Ovary (tissue), 3 donors: ENCODE measurements at regions not wholly inside any gene's neighbourhood (a gene's known extent, or its start where the extent isn't known, plus 50 kb on each side); places are given as distances from the start of the nearest gene placed in this dataset.

Source experiments
- CTCF ChIP-seq, 3 donors: fragments of 450-650 bp in 2 of 3; fragments of 200-600 bp in 1 of 3; IDR thresholded peaks; one replicate each; pipeline versions ENCODE4 v1.5.1 to v1.8.0; 2016 to 2022; ENCODE audit warnings: antibody characterized with exemption in 3 of 3, mild to moderate bottlenecking in 1 of 3
- POLR2A ChIP-seq: fragments of 450-650 bp; IDR thresholded peaks from one replicate; pipeline ENCODE4 v1.6.1; 2017; ENCODE audit warnings: antibody characterized with exemption, mild to moderate bottlenecking, moderate library complexity
- donor health status: DM: no; HTN: no; CAD: no.

DNA sequence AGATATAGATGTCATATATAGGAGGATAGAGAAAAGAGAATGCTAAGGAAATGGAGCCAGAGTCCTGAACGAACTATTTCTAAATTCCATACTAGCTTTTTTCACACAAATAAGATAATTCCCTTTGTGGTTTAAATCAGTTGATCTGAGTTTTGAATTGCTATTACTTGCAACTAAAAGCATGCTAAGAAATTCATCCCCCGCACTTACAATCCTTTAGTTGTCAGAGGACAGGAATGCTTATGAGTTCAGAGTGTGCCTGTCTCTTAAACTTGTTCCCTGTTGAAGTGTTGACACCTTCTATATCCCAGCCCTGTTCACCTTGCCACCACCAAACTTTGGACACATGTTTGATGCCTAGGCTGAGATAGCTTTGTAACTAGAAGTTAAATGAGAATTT lies 406.2 kb downstream of the METTL15 start:
- no peak for TF ChIP-seq CTCF (IDR thresholded peaks at IDR 0.05)
- TF ChIP-seq POLR2A: no peak
